IMR-90 (cell line): ENCODE measurements at regions not wholly inside any gene's neighbourhood (a gene's known extent, or its start where the extent isn't known, plus 50 kb on each side); places are given as distances from the start of the nearest gene placed in this dataset.

Experiments used
- ATAC-seq: fragments of 200-7000 bp; cut with Tn5 transposase; 2 replicates; pipeline ENCODE4 v1.9.1; 2020; ENCODE audit warnings: low read depth, mild to moderate bottlenecking, moderate library complexity
- BruUV-seq: library from RNA; stranded (reverse); fragments of 400-500 nt; replicated peaks from 2 replicates; lab custom pipeline; 2021; lab: Mats Ljungman, UMichigan
- CTCF ChIA-PET: fragments of 300-600 bp; formaldehyde crosslinking; extraction: SDS; loops from one replicate; lab custom pipeline; 2021; ENCODE audit warnings: antibody characterized with exemption; lab: Yijun Ruan, JAX
- POLR2A ChIA-PET: fragments of 300-600 bp; sonication (Branson Sonifier 250); formaldehyde crosslinking; loops from one replicate; lab custom pipeline; 2022; ENCODE audit warnings: antibody characterized with exemption; ENCODE audit not compliant: unreplicated experiment; lab: Charles Lee
- DNase-seq: peaks from one replicate; pipeline ENCODE4 v3.0.0; 2013
- H2AFZ ChIP-seq: replicated peaks from 2 replicates; pipeline ENCODE3; 2013; ENCODE audit warnings: low read length, mild to moderate bottlenecking; ENCODE audit not compliant: poor library complexity
- H2AK5ac ChIP-seq: 2 replicates; pipeline ENCODE4 v1.6.1; 2013; ENCODE audit warnings: low read depth, low read length, inconsistent platforms
- H2AK9ac ChIP-seq: replicated peaks from 2 replicates; pipeline ENCODE3; 2013; ENCODE audit warnings: mild to moderate bottlenecking, low read depth, low read length, moderate library complexity; ENCODE audit not compliant: poor library complexity
- H2BK120ac ChIP-seq: 2 replicates; pipeline ENCODE4 v1.6.1; 2013; ENCODE audit warnings: low read depth, low read length, inconsistent platforms
- H2BK15ac ChIP-seq: 3 replicates; pipeline ENCODE4 v1.6.1; 2013; ENCODE audit warnings: low read depth, low read length, inconsistent platforms
- H2BK20ac ChIP-seq: 2 replicates; pipeline ENCODE4 v1.6.1; 2013; ENCODE audit warnings: low read depth, mild to moderate bottlenecking, inconsistent platforms, low read length, moderate library complexity
- H2BK5ac ChIP-seq: 2 replicates; pipeline ENCODE4 v1.6.1; 2013; ENCODE audit warnings: mild to moderate bottlenecking, low read depth, low read length, inconsistent platforms; ENCODE audit not compliant: poor library complexity, severe bottlenecking
- H3K14ac ChIP-seq: replicated peaks from 2 replicates; pipeline ENCODE4 v1.6.1; 2013; ENCODE audit warnings: low read depth, low read length, inconsistent platforms
- H3K18ac ChIP-seq: 2 replicates; pipeline ENCODE4 v1.6.1; 2013; ENCODE audit warnings: low read depth, low read length, control low read depth
- H3K23ac ChIP-seq: 2 replicates; pipeline ENCODE4 v1.6.1; 2013; ENCODE audit warnings: low read depth, low read length, inconsistent platforms
- H3K27ac ChIP-seq: 2 replicates; pipeline ENCODE4 v1.5.1; 2013; ENCODE audit warnings: mild to moderate bottlenecking, control low read depth, low read length; ENCODE audit not compliant: insufficient read depth
- H3K27me3 ChIP-seq: 2 replicates; pipeline ENCODE4 v1.6.1; 2013; ENCODE audit warnings: low read length; ENCODE audit not compliant: control insufficient read depth, insufficient read depth
- H3K36me3 ChIP-seq: 2 replicates; pipeline ENCODE4 v1.6.1; 2013; ENCODE audit warnings: low read length, mixed read lengths; ENCODE audit not compliant: control insufficient read depth, insufficient read depth
- H3K4ac ChIP-seq: 2 replicates; pipeline ENCODE4 v1.6.1; 2013; ENCODE audit warnings: low read depth, low read length, inconsistent platforms
- H3K4me1 ChIP-seq: 2 replicates; pipeline ENCODE4 v1.6.1; 2013; ENCODE audit warnings: low read length, mixed read lengths; ENCODE audit not compliant: control insufficient read depth, insufficient read depth
- H3K4me2 ChIP-seq: 2 replicates; pipeline ENCODE4 v1.6.1; 2013; ENCODE audit warnings: low read depth, mild to moderate bottlenecking, control low read depth, low read length, moderate library complexity
- H3K4me3 ChIP-seq: 2 replicates; pipeline ENCODE4 v1.5.1; 2013; ENCODE audit warnings: low read depth, mild to moderate bottlenecking, control low read depth, low read length, moderate library complexity; ENCODE audit not compliant: insufficient read depth
- H3K56ac ChIP-seq: 2 replicates; pipeline ENCODE4 v1.6.1; 2013; ENCODE audit warnings: low read length, inconsistent platforms; ENCODE audit not compliant: insufficient read depth; ENCODE audit errors: extremely low read depth
- H3K79me1 ChIP-seq, 2 experiments: 2 replicates each; pipeline ENCODE4 v1.6.1; 2013; ENCODE audit warnings: low read length in 2 of 2, inconsistent platforms in 1 of 2, low read depth in 1 of 2
- H3K9ac ChIP-seq: 2 replicates; pipeline ENCODE4 v1.6.1; 2013; ENCODE audit warnings: low read depth, low read length, control low read depth
- H3K9me1 ChIP-seq: 2 replicates; pipeline ENCODE4 v1.6.1; 2013; ENCODE audit warnings: low read length, inconsistent platforms; ENCODE audit not compliant: insufficient read depth
- H3K9me3 ChIP-seq: 2 replicates; pipeline ENCODE4 v1.6.1; 2013; ENCODE audit warnings: low read length; ENCODE audit not compliant: control insufficient read depth, insufficient read depth
- H4K20me1 ChIP-seq: 2 replicates; pipeline ENCODE4 v1.6.1; 2013; ENCODE audit warnings: low read length, inconsistent platforms; ENCODE audit not compliant: insufficient read depth
- H4K5ac ChIP-seq: 2 replicates; pipeline ENCODE4 v1.6.1; 2013; ENCODE audit warnings: mild to moderate bottlenecking, low read depth, low read length, control low read depth
- H4K8ac ChIP-seq, 2 experiments: 2 replicates each; pipeline ENCODE4 v1.6.1; 2013; ENCODE audit warnings: low read depth in 2 of 2, low read length in 2 of 2, control low read depth in 1 of 2, inconsistent platforms in 1 of 2
- H4K91ac ChIP-seq: 2 replicates; pipeline ENCODE4 v1.6.1; 2013; ENCODE audit warnings: low read depth, low read length, inconsistent platforms; ENCODE audit not compliant: insufficient read depth
- CEBPB ChIP-seq: IDR thresholded peaks from 2 replicates; pipeline ENCODE4 v1.6.1; 2012; ENCODE audit warnings: low read depth, low read length, improper control_type of control experiment
- CHD1 ChIP-seq: IDR thresholded peaks from 2 replicates; pipeline ENCODE4 v1.6.1; 2012; ENCODE audit warnings: low read depth, low read length, improper control_type of control experiment
- MAFK ChIP-seq: IDR thresholded peaks from 2 replicates; pipeline ENCODE4 v1.6.1; 2012; ENCODE audit warnings: low read depth, low read length, improper control_type of control experiment
- MAZ ChIP-seq: IDR thresholded peaks from 2 replicates; pipeline ENCODE4 v1.6.1; 2012; ENCODE audit warnings: low read depth, mild to moderate bottlenecking, low read length, improper control_type of control experiment, moderate library complexity, borderline replicate concordance
- MXI1 ChIP-seq: IDR thresholded peaks from 2 replicates; pipeline ENCODE4 v1.6.1; 2012; ENCODE audit warnings: low read depth, mild to moderate bottlenecking, low read length, moderate library complexity, borderline replicate concordance
- NFE2L2 ChIP-seq: fragments of 150-350 bp; IDR thresholded peaks from 2 replicates; pipeline ENCODE4 v1.6.1; 2016; ENCODE audit warnings: low read depth, mild to moderate bottlenecking, low read length
- POLR2A ChIP-seq: IDR thresholded peaks from 2 replicates; pipeline ENCODE4 v1.6.1; 2012; ENCODE audit warnings: mild to moderate bottlenecking, low read depth, low read length
- RAD21 ChIP-seq: IDR thresholded peaks from 2 replicates; pipeline ENCODE4 v1.6.1; 2012; ENCODE audit warnings: low read length, improper control_type of control experiment
- RCOR1 ChIP-seq: IDR thresholded peaks from 2 replicates; pipeline ENCODE4 v1.6.1; 2012; ENCODE audit warnings: mild to moderate bottlenecking, low read length, improper control_type of control experiment; ENCODE audit not compliant: insufficient replicate concordance
- RFX5 ChIP-seq: IDR thresholded peaks from 2 replicates; pipeline ENCODE4 v1.8.0; 2012; ENCODE audit warnings: low read depth, mild to moderate bottlenecking, low read length, moderate library complexity
- USF2 ChIP-seq: fragments of 150-350 bp; IDR thresholded peaks from 2 replicates; pipeline ENCODE4 v1.6.1; 2017; ENCODE audit warnings: mild to moderate bottlenecking, antibody characterized with exemption, low read length, low read depth
- WGBS, 2 experiments: methylation state at CpG; one replicate each; pipeline versions ENCODE4 v1.1.5 to v1.1.7; 2013; ENCODE audit warnings: missing lambda C conversion rate in 2 of 2; ENCODE audit not compliant: insufficient read length in 1 of 2; ENCODE audit errors: extremely low coverage in 2 of 2; 5-methylcytosine and 5-hydroxymethylcytosine counted together
- dilution Hi-C: fragments of 300-500 bp; cut with HindIII; formaldehyde crosslinking; loops from one replicate; pipeline ENCODE4 v1.14.3; 2018; ENCODE audit warnings: low sequenced_read_pairs; ENCODE audit not compliant: unreplicated experiment
- in situ Hi-C: fragments of 300-500 bp; cut with MboI; formaldehyde crosslinking; loops from 3 replicates; pipeline ENCODE4 v1.14.3; 2019; ENCODE audit warnings: low sequenced_read_pairs, inconsistent platforms, mixed read lengths
- intact Hi-C: fragments of 100-400 bp; cut with micrococcal nuclease; formaldehyde crosslinking; loops from 2 replicates; pipeline ENCODE4 v1.10.0; 2022
- TF ChIP-seq, protein P1 (sequence below): fragments of 150-350 bp; IDR thresholded peaks from 2 replicates; pipeline ENCODE4 v1.6.1; 2016; ENCODE audit warnings: low read depth, mild to moderate bottlenecking, low read length, moderate library complexity, borderline replicate concordance

GRCh38 chr10:79018521-79019011, 50.2 kb upstream of the ZMIZ1 start:
- H2BK5ac ChIP-seq: no peak overlapping the region
- TF ChIP-seq CEBPB (no peak), RCOR1 (no peak), CHD1 (no peak), POLR2A (no peak), MAZ (no peak), RFX5 (no peak), RAD21 (no peak), MXI1 (no peak), USF2 (no peak), MAFK (no peak), NFE2L2 (no peak)
- TF ChIP-seq, protein P1, sequence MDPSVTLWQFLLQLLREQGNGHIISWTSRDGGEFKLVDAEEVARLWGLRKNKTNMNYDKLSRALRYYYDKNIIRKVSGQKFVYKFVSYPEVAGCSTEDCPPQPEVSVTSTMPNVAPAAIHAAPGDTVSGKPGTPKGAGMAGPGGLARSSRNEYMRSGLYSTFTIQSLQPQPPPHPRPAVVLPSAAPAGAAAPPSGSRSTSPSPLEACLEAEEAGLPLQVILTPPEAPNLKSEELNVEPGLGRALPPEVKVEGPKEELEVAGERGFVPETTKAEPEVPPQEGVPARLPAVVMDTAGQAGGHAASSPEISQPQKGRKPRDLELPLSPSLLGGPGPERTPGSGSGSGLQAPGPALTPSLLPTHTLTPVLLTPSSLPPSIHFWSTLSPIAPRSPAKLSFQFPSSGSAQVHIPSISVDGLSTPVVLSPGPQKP: no peak
- no peak overlapping the region for H3K23ac ChIP-seq
- peak overlapping the region; percentile 7; the same call in 1 of the 2 replicates for H3K27ac ChIP-seq
- no peak overlapping the region for H3K4ac ChIP-seq
- intact Hi-C loops (no loop called here), dilution Hi-C loops (no loop called here), in situ Hi-C loops (no loop called here)
- no peak overlapping the region for H2BK120ac ChIP-seq
- peak; percentile 28 for DNase-seq
- no peak overlapping the region; the same call in 1 of the 2 replicates for H3K18ac ChIP-seq
- H2AK5ac ChIP-seq: peak overlapping the region; percentile 71
- no peaks in the 10 kb centered on the region for H3K36me3 ChIP-seq
- H3K9me1 ChIP-seq: no peaks in the 10 kb centered on the region
- peaks cover 3% of the 10 kb centered on the region; the same call in 1 of the 2 replicates for H4K20me1 ChIP-seq
- H3K14ac ChIP-seq: no peak overlapping the region
- H2BK20ac ChIP-seq: no peak overlapping the region
- 80% methylated on average over 2 of the region's 5 CpGs; no CpG with 5 or more reads in 1 of the 2 experiments for WGBS, 2 experiments
- peak overlapping the region; percentile 9 for H2AK9ac ChIP-seq
- H3K56ac ChIP-seq: no peak overlapping the region
- no peak overlapping the region for H3K4me2 ChIP-seq
- peak; percentile 67 for ATAC-seq
- peaks cover 17% of the 10 kb centered on the region for H3K27me3 ChIP-seq
- H3K9me3 ChIP-seq: peaks cover 8% of the 10 kb centered on the region
- no peak overlapping the region for H2BK15ac ChIP-seq
- CTCF ChIA-PET: no interaction called here
- peak overlapping the region; percentile 52 for H2AFZ ChIP-seq
- H3K79me1 ChIP-seq: no peaks in the 10 kb centered on the region
- H4K5ac ChIP-seq: no peak overlapping the region
- peaks cover 6% of the 10 kb centered on the region; the same call in 1 of the 2 replicates for H3K4me1 ChIP-seq
- no peak overlapping the region for H3K4me3 ChIP-seq
- BruUV-seq: no TSS peak
- POLR2A ChIA-PET: no interaction called here
- no peak overlapping the region for H4K91ac ChIP-seq
- no peak overlapping the region for H3K9ac ChIP-seq
- no peak overlapping the region; a peak in 1 of 4 replicates for H4K8ac ChIP-seq
